H1 (cell line): ENCODE measurements at regions not wholly inside any gene's neighbourhood (a gene's known extent, or its start where the extent isn't known, plus 50 kb on each side); places are given as distances from the start of the nearest gene placed in this dataset.

Experiments used
- CTCF ChIA-PET: fragments of 300-600 bp; sonication (Branson Sonifier 250); formaldehyde crosslinking; loops from one replicate; lab custom pipeline; 2021; ENCODE audit not compliant: partially characterized antibody; lab: Charles Lee
- POLR2A ChIA-PET: fragments of 300-600 bp; sonication (Branson Sonifier 250); formaldehyde crosslinking; loops from one replicate; lab custom pipeline; 2021; ENCODE audit warnings: inconsistent platforms; ENCODE audit not compliant: partially characterized antibody; lab: Charles Lee
- DNase-seq, 2 experiments: peaks; one replicate each; pipeline versions ENCODE4 v3.0.0 to v3.0.0-alpha.2; 2010 to 2022; ENCODE audit warnings: low spot score in 2 of 2, low read depth in 1 of 2, mixed read lengths in 1 of 2
- FAIRE-seq: peaks from 2 replicates; lab custom pipeline; 2011; peaks lifted over from hg19 to GRCh38; lab: Jason Lieb, UNC
- H2AFZ ChIP-seq: 2 replicates; pipeline ENCODE4 v1.8.1; 2012; ENCODE audit warnings: low read length, inconsistent platforms
- H2AK5ac ChIP-seq: 2 replicates; pipeline ENCODE4 v1.6.1; 2013; ENCODE audit warnings: low read depth, low read length
- H2BK120ac ChIP-seq: replicated peaks from 2 replicates; pipeline ENCODE3; 2013; ENCODE audit warnings: low read depth, low read length, inconsistent platforms
- H2BK12ac ChIP-seq: 2 replicates; pipeline ENCODE4 v1.6.1; 2013; ENCODE audit warnings: low read depth, low read length
- H2BK15ac ChIP-seq: 2 replicates; pipeline ENCODE4 v1.6.1; 2013; ENCODE audit warnings: low read length
- H2BK20ac ChIP-seq: 2 replicates; pipeline ENCODE4 v1.6.1; 2013; ENCODE audit warnings: low read length
- H2BK5ac ChIP-seq: 2 replicates; pipeline ENCODE4 v1.6.1; 2013; ENCODE audit warnings: low read depth, low read length
- H3K14ac ChIP-seq: 2 replicates; pipeline ENCODE4 v1.6.1; 2013; ENCODE audit warnings: inconsistent platforms; ENCODE audit not compliant: insufficient read length
- H3K18ac ChIP-seq: 2 replicates; pipeline ENCODE4 v1.6.1; 2013; ENCODE audit warnings: low read length; ENCODE audit errors: extremely low read depth
- H3K23ac ChIP-seq: 2 replicates; pipeline ENCODE4 v1.6.1; 2013; ENCODE audit warnings: inconsistent platforms; ENCODE audit not compliant: insufficient read length
- H3K23me2 ChIP-seq: 2 replicates; pipeline ENCODE4 v1.6.1; 2013; ENCODE audit warnings: low read depth, low read length
- H3K27ac ChIP-seq: 2 replicates; pipeline ENCODE4 v1.6.1; 2011; ENCODE audit warnings: low read depth, low read length, inconsistent platforms
- H3K27me3 ChIP-seq, 4 experiments: replicated peaks in 1 of 4; 1 replicate in 1 of 4; 2 replicates in 3 of 4; pipeline versions ENCODE4 v1.6.1 to v1.8.1; 2011 to 2013; ENCODE audit warnings: low read length in 3 of 4, mild to moderate bottlenecking in 3 of 4, inconsistent platforms in 2 of 4, mixed read lengths in 2 of 4, moderate library complexity in 1 of 4; ENCODE audit not compliant: control insufficient read depth in 3 of 4, insufficient read depth in 3 of 4; ENCODE audit errors: extremely low read depth in 1 of 4
- H3K36me3 ChIP-seq, 4 experiments: 2 replicates each; pipeline versions ENCODE4 v1.6.1 to v1.8.1; 2011 to 2013; ENCODE audit warnings: mild to moderate bottlenecking in 4 of 4, low read length in 3 of 4, moderate library complexity in 2 of 4, control low read depth in 1 of 4, inconsistent platforms in 1 of 4; ENCODE audit not compliant: insufficient read depth in 4 of 4, control insufficient read depth in 2 of 4
- H3K4ac ChIP-seq: replicated peaks from 2 replicates; pipeline ENCODE3; 2013; ENCODE audit warnings: low read length, low read depth, mixed read lengths, inconsistent platforms; ENCODE audit not compliant: insufficient read length
- H3K4me1 ChIP-seq, 4 experiments: replicated peaks in 1 of 4; 1 replicate in 1 of 4; 2 replicates in 3 of 4; pipeline versions ENCODE4 v1.6.1 to v1.8.1; 2011 to 2013; ENCODE audit warnings: low read length in 3 of 4, inconsistent platforms in 2 of 4, mixed read lengths in 1 of 4; ENCODE audit not compliant: insufficient read depth in 4 of 4, control insufficient read depth in 3 of 4
- H3K4me2 ChIP-seq, 2 experiments: 2 replicates each; pipeline versions ENCODE4 v1.6.1 to v1.8.1; 2011 to 2013; ENCODE audit warnings: low read depth in 2 of 2, low read length in 2 of 2, control low read depth in 1 of 2, inconsistent platforms in 1 of 2, mild to moderate bottlenecking in 1 of 2; ENCODE audit not compliant: insufficient read depth in 1 of 2
- H3K4me3 ChIP-seq, 4 experiments: fragments of 200-600, 300-600 bp in 1 of 4; sonication (generic), shearing (Covaris generic), sonication (Bioruptor Twin) in 1 of 4; 2 replicates each; pipeline versions ENCODE4 v1.5.1 to v1.8.1; 2011 to 2016; ENCODE audit warnings: low read length in 4 of 4, low read depth in 3 of 4, control low read depth in 2 of 4, inconsistent platforms in 2 of 4, mild to moderate bottlenecking in 2 of 4, mixed read lengths in 1 of 4, moderate library complexity in 1 of 4; ENCODE audit not compliant: insufficient read depth in 2 of 4; ENCODE audit errors: extremely low read depth in 1 of 4
- H3K56ac ChIP-seq: replicated peaks from 2 replicates; pipeline ENCODE3; 2013; ENCODE audit warnings: low read depth, mild to moderate bottlenecking, mixed read lengths, low read length, inconsistent platforms; ENCODE audit not compliant: insufficient read length
- H3K79me1 ChIP-seq: 2 replicates; pipeline ENCODE4 v1.6.1; 2013; ENCODE audit warnings: low read depth, low read length, control low read depth
- H3K79me2 ChIP-seq, 2 experiments: 2 replicates each; pipeline versions ENCODE4 v1.6.1 to v1.8.1; 2012 to 2013; ENCODE audit warnings: low read length in 2 of 2, mild to moderate bottlenecking in 2 of 2, inconsistent platforms in 1 of 2; ENCODE audit not compliant: insufficient read depth in 2 of 2, control insufficient read depth in 1 of 2
- H3K9ac ChIP-seq, 4 experiments: replicated peaks in 1 of 4; 1 replicate in 1 of 4; 2 replicates in 3 of 4; pipeline versions ENCODE4 v1.6.1 to v1.8.1; 2011 to 2013; ENCODE audit warnings: low read depth in 3 of 4, low read length in 3 of 4, control low read depth in 2 of 4, mild to moderate bottlenecking in 2 of 4, moderate library complexity in 2 of 4, inconsistent platforms in 1 of 4; ENCODE audit errors: extremely low read depth in 1 of 4
- H3K9me3 ChIP-seq, 2 experiments: 2 replicates each; pipeline versions ENCODE4 v1.6.1 to v1.8.1; 2012 to 2013; ENCODE audit warnings: mild to moderate bottlenecking in 2 of 2, moderate library complexity in 2 of 2, control low read depth in 1 of 2, inconsistent platforms in 1 of 2, low read depth in 1 of 2, low read length in 1 of 2, mixed read lengths in 1 of 2; ENCODE audit not compliant: insufficient read depth in 2 of 2
- H4K20me1 ChIP-seq, 2 experiments: replicated peaks in 1 of 2; 2 replicates each; pipeline versions ENCODE3 to v1.8.1; 2011 to 2013; ENCODE audit warnings: inconsistent platforms in 2 of 2, low read length in 2 of 2, mild to moderate bottlenecking in 1 of 2; ENCODE audit not compliant: insufficient read depth in 2 of 2, control insufficient read depth in 1 of 2
- H4K5ac ChIP-seq: 2 replicates; pipeline ENCODE4 v1.6.1; 2013; ENCODE audit warnings: low read length, low read depth, mixed read lengths, inconsistent platforms; ENCODE audit not compliant: insufficient read length
- H4K8ac ChIP-seq: 2 replicates; pipeline ENCODE4 v1.8.0; 2013; ENCODE audit warnings: mild to moderate bottlenecking, moderate library complexity, low read length, inconsistent platforms; ENCODE audit not compliant: insufficient read depth; ENCODE audit errors: extremely low read depth
- H4K91ac ChIP-seq: replicated peaks from 2 replicates; pipeline ENCODE3; 2013; ENCODE audit warnings: low read length, mixed read lengths, inconsistent platforms; ENCODE audit not compliant: insufficient read length
- CHD1 ChIP-seq: IDR thresholded peaks from 2 replicates; pipeline ENCODE4 v1.6.1; 2012; ENCODE audit warnings: low read depth, low read length, improper control_type of control experiment
- JUND ChIP-seq: IDR thresholded peaks from 2 replicates; pipeline ENCODE4 v1.6.1; 2011; ENCODE audit warnings: mild to moderate bottlenecking, improper control_type of control experiment, low read length
- NRF1 ChIP-seq: IDR thresholded peaks from 2 replicates; pipeline ENCODE4 v1.6.1; 2011; ENCODE audit warnings: mild to moderate bottlenecking, low read depth, low read length, improper control_type of control experiment
- SAP30 ChIP-seq: fragments of 300-600 bp; sonication (generic); IDR thresholded peaks from 2 replicates; pipeline ENCODE4 v1.7.1; 2012; ENCODE audit warnings: low read length, moderate library complexity, mild to moderate bottlenecking, inconsistent platforms; ENCODE audit not compliant: insufficient read depth, insufficient replicate concordance

DNA sequence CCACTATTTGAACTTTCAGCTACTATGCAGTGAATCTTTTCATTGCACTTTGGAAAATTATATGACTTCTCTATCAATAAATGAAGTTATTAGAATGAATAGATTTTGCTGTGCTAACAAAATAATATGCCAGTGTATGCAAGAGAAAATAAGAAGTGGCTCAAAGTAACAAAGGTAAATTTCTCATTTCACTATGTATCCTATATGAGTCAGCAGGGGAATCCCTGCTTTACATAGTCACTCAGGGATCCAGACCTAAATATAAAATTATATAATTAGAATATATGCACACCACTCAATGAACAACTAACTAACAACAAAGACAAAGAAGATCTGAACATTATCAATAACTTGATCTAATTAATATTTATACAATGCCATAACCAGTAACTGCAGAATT is 390.8 kb upstream of the IRAK1BP1 start:
- H3K79me2 ChIP-seq: no peaks in the 10 kb centered on the region
- FAIRE-seq (no peak), DNase-seq (no peak)
- no peak overlapping the region for H3K56ac ChIP-seq
- H3K4ac ChIP-seq: no peak overlapping the region
- H2BK20ac ChIP-seq: no peak overlapping the region
- no peaks in the 10 kb centered on the region for H3K79me1 ChIP-seq
- no peak overlapping the region for H3K9ac ChIP-seq
- H2AK5ac ChIP-seq: no peak overlapping the region
- TF ChIP-seq CHD1 (no peak), NRF1 (no peak), SAP30 (no peak), JUND (no peak)
- H3K23me2 ChIP-seq: no peaks in the 10 kb centered on the region
- H3K18ac ChIP-seq: no peak overlapping the region
- H3K9me3 ChIP-seq: no peaks in the 10 kb centered on the region
- H3K27ac ChIP-seq: no peak overlapping the region
- no peak overlapping the region for H2BK12ac ChIP-seq
- H3K4me3 ChIP-seq: no peak overlapping the region
- no peak overlapping the region for H2BK5ac ChIP-seq
- CTCF ChIA-PET: no interaction called here
- H3K4me2 ChIP-seq: no peak overlapping the region
- no peak overlapping the region for H2AFZ ChIP-seq
- no peak overlapping the region for H4K91ac ChIP-seq
- POLR2A ChIA-PET: no interaction called here
- H4K20me1 ChIP-seq: no peaks in the 10 kb centered on the region
- H3K23ac ChIP-seq: no peak overlapping the region
- no peaks in the 10 kb centered on the region for H3K27me3 ChIP-seq
- no peak overlapping the region for H2BK15ac ChIP-seq
- H2BK120ac ChIP-seq: no peak overlapping the region
- no peak overlapping the region for H4K8ac ChIP-seq
- H4K5ac ChIP-seq: no peak overlapping the region
- H3K36me3 ChIP-seq: no peaks in the 10 kb centered on the region
- H3K4me1 ChIP-seq: no peaks in the 10 kb centered on the region
- H3K14ac ChIP-seq: no peak overlapping the region
